ENCODE measurements at regions not wholly inside any gene's neighbourhood (a gene's known extent, or its start where the extent isn't known, plus 50 kb on each side); places are given as distances from the start of the nearest gene placed in this dataset.

DNA sequence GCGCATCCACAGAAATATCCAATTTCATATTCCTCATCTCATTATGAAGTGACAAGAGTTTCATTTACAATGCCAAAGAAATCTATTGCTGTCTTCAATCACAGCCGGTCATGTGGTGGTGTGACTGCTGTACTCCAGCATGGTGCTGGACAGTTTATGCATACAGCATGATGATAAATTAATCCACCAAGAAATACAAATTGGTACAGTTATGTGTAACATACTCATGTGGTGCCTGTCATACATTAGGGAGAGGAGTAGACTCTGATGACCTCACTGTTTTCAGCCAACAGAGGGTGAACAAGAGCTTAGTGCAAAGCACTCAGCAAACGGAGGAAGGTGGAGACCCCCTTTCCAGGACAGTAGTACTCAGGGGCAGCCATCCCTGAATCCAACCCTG is 178.4 kb upstream of the SYNDIG1 start:
- Mint-ChIP-seq H3K27me3 (ENCODE audit: low read depth) (no peaks in the 10 kb centered on the region), H3K36me3 (ENCODE audit: low read depth) (peaks cover 15% of the 10 kb centered on the region), H3K27ac (peak overlapping the region; percentile 89), H3K4me1 (ENCODE audit: low read depth) (peaks cover 28% of the 10 kb centered on the region), H3K9me3 (ENCODE audit: insufficient read depth) (peaks cover 13% of the 10 kb centered on the region), H3K4me3 (no peak overlapping the region)
- ChIA-PET CTCF (interaction anchor here (1.3 kb wide), 1 partner anchor 19 kb away, joined by 4 read pairs; no protein-coding TSS in a partner anchor), POLR2A (interaction anchor here (1.0 kb wide), 1 partner anchor 12 kb away, joined by 3 read pairs; no protein-coding TSS in a partner anchor)
- ATAC-seq (no peak), DNase-seq (no peak)

DNA sequence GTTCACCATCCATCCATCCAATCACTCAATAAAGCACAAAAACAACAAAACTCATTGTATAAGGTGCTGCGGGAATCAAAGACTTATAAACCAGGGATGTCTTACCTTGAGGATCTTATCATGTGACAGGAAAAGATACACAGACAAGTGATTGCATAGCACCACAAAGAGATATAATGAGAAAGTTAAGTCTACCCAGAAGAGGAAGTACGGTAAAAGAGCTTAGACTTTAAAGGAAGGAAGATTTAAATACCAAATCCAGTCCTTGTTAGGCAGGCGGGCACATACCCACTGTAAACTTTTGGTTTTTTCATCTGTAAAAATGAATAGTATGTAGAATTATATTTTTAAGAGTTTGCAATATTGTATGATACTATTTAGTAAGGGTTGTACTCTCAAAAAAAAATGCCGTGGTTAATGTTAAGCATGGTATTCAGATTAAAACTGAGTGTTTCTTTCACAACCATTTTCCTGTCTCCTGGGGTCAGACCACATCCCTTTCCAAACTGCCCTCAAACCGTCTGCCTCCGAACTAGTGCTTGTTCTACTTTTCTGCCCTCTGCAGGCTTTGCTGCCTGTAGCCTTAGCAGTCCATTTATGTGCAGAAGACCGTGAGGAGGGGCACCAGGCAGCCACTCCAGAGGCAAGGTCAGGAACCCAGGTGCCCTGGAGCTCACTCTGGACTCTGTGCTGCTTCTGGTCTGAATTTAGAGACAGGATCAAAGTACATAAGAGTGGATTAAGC is 179.5 kb upstream of the SYNDIG1 start:
- peak; percentile 81 for DNase-seq
- peak overlapping the region; percentile 89 for H3K27ac Mint-ChIP-seq
- peaks cover 28% of the 10 kb centered on the region for H3K4me1 Mint-ChIP-seq (ENCODE audit: low read depth)
- ChIA-PET CTCF (interaction anchor here (0.7 to 1.3 kb wide), 3 partner anchors 10 to 68 kb away, joined by 3 to 4 read pairs (median 3); no protein-coding TSS in a partner anchor), POLR2A (no interaction called here)
- ATAC-seq = peak; percentile 79
- peaks cover 13% of the 10 kb centered on the region for H3K9me3 Mint-ChIP-seq (ENCODE audit: insufficient read depth)
- H3K36me3 Mint-ChIP-seq (ENCODE audit: low read depth) = peaks cover 15% of the 10 kb centered on the region
- H3K27me3 Mint-ChIP-seq (ENCODE audit: low read depth) = no peaks in the 10 kb centered on the region
- peak overlapping the region; percentile 62 for H3K4me3 Mint-ChIP-seq

DNA sequence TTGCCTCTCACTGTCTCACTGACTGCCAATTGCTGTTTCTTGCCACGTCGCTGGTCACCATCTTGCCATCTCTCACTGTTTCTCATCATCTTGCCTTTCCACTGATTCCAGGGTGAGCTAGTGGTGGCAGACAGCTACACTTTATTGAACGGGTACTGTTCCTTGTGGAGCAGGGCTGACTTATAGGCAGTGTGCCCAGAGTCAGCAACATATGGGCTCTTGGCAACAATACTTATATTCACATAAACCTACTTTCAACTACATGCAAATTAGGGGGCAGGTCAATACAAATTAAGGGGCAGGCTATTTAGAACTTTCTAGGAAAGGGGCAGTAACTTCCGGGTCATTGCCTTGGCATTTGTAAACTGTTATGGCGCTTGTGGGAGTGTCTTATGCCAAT is 186.2 kb upstream of the SYNDIG1 start:
- Mint-ChIP-seq H3K27me3 (ENCODE audit: low read depth) (peaks cover 5% of the 10 kb centered on the region), H3K27ac (no peak overlapping the region), H3K4me1 (ENCODE audit: low read depth) (peaks cover under 1% of the 10 kb centered on the region), H3K4me3 (no peak overlapping the region), H3K36me3 (ENCODE audit: low read depth) (peaks cover 4% of the 10 kb centered on the region), H3K9me3 (ENCODE audit: insufficient read depth) (peaks cover 9% of the 10 kb centered on the region)
- ChIA-PET CTCF (no interaction called here), POLR2A (no interaction called here)
- ATAC-seq = no peak
- no peak for DNase-seq

DNA sequence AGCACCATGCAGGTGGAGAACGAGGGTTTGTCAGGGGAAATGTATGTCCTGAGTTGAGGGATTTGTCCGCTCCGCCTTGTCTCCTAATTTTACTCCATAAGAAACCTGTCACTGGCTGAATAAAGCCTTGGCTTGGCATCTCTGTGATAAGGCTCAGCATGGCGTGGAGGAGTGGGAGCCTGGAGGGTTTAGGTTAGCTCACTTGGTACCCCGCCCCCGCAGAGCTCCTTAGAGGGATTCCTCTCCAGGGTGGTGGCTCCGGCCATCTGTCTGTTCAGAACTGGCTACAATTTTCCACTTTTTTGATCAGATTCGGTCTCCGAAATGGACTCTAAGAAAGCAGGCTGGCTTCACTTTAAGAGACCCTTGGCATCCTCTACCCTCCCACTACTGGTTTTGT is 192.2 kb upstream of the SYNDIG1 start:
- ChIA-PET POLR2A (no interaction called here), CTCF (no interaction called here)
- Mint-ChIP-seq H3K27me3 (ENCODE audit: low read depth) (peaks cover 6% of the 10 kb centered on the region), H3K9me3 (ENCODE audit: insufficient read depth) (no peaks in the 10 kb centered on the region), H3K36me3 (ENCODE audit: low read depth) (peaks cover 3% of the 10 kb centered on the region), H3K27ac (no peak overlapping the region), H3K4me1 (ENCODE audit: low read depth) (peaks cover 16% of the 10 kb centered on the region), H3K4me3 (no peak overlapping the region)
- ATAC-seq = no peak
- no peak for DNase-seq

DNA sequence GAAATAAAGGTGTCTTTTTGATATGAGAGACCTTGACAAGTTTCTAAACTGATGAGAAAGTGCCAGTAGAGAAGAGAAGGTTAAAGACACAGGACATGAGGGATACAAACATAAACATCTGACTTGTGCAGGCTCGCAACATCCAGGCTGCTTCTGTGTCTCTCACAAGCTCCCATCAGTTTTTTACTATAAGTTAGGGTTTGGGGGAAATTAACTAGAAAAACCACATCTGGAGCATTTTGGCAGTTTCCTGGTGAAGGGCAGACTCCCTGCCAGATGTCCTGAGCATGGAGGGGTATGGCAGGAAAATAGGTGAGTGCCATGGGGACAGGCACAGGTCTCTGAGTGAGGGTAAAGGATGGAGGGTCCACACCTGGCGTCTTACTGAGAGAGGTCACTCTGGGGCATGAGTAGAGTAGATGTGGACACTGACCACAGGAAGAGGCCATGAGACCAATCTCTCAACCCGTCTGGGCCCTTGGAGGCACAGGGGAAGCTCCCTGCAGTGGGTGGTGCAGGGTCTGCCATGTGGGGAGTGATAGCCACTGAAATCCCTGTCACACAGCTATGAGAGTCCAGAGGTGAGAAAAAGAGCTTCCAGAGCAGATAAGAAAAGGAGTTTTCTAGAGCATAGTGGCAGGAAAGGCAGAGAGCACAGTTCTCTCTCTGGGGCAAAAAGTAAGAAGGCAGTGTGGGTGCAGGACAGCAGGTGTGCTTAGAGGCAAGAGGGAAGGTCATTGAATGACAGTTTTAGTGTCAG is 193.3 kb upstream of the SYNDIG1 start:
- H3K4me3 Mint-ChIP-seq = no peak overlapping the region
- H3K27ac Mint-ChIP-seq = no peak overlapping the region
- CTCF ChIA-PET = no interaction called here
- peaks cover 3% of the 10 kb centered on the region for H3K36me3 Mint-ChIP-seq (ENCODE audit: low read depth)
- POLR2A ChIA-PET = no interaction called here
- ATAC-seq (no peak), DNase-seq (no peak)
- H3K9me3 Mint-ChIP-seq (ENCODE audit: insufficient read depth) = peaks cover 3% of the 10 kb centered on the region
- peaks cover 6% of the 10 kb centered on the region for H3K27me3 Mint-ChIP-seq (ENCODE audit: low read depth)
- peaks cover 16% of the 10 kb centered on the region for H3K4me1 Mint-ChIP-seq (ENCODE audit: low read depth)

DNA sequence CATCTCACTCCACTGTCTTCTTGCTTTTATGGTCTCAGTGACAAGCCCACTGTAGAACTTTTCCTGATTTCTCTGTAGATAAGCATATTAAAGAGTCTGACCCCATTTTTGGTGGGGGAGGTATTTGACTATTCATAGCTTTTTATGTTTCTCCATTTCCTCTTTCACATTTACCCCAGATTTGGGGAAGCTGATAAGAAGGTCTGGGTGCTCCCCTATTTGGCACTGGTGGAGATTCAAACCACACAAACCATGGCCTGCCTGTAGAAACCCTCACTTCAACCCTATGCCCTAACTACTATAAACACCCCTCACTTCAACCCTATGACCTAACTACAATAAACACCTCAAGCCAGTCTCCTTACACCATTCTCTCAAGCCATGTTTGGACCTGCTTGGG is 196.2 kb upstream of the SYNDIG1 start:
- no peak for DNase-seq
- H3K36me3 Mint-ChIP-seq (ENCODE audit: low read depth) = peaks cover 3% of the 10 kb centered on the region
- peaks cover 8% of the 10 kb centered on the region for H3K9me3 Mint-ChIP-seq (ENCODE audit: insufficient read depth)
- POLR2A ChIA-PET = no interaction called here
- H3K27me3 Mint-ChIP-seq (ENCODE audit: low read depth) = peaks cover 6% of the 10 kb centered on the region
- peaks cover 16% of the 10 kb centered on the region for H3K4me1 Mint-ChIP-seq (ENCODE audit: low read depth)
- ATAC-seq = no peak
- H3K4me3 Mint-ChIP-seq = no peak overlapping the region
- H3K27ac Mint-ChIP-seq = peak overlapping the region; percentile 2
- CTCF ChIA-PET = no interaction called here

DNA sequence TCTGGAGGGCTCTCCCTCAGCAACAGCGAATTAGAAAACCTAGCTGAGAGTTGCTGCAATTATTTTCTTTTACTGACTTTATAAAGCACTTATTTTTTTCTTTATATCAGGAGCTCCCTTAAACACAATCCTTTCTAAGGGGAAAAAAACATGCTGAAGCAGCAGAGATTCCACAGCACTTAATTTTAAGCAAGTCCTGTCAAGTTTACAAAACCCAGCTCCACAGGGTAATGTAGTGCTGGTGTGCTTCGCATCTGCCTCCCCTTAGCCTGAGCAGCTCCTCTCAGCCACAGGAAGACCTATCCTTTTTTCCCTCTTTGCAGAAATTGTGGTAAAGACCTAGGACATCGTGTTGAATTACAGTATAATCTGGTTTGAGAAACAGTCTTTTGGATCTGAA is 208.1 kb upstream of the SYNDIG1 start:
- Mint-ChIP-seq H3K4me1 (ENCODE audit: low read depth) (no peaks in the 10 kb centered on the region), H3K27ac (no peak overlapping the region), H3K36me3 (ENCODE audit: low read depth) (no peaks in the 10 kb centered on the region), H3K27me3 (ENCODE audit: low read depth) (peaks cover 5% of the 10 kb centered on the region), H3K4me3 (no peak overlapping the region), H3K9me3 (ENCODE audit: insufficient read depth) (no peaks in the 10 kb centered on the region)
- ATAC-seq (no peak), DNase-seq (no peak)
- CTCF ChIA-PET = no interaction called here
- POLR2A ChIA-PET = no interaction called here

DNA sequence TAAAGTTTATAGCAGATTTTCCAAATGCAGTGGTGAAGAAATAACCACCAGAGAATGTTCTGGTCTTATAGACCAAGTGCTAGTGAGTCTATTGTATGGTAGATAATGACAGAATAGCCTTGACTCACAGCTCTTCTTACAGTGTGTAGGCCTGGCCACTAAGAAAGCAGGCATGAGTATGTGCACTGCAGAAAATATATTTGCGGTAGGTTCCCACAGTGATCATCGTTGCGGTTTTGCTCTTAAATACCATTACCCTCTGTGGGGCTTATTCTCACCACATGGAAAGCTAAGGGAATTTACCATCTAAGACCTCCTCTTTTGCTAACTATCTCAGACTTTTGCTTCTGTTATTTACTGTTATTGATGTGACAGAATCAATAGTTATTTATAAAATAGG is 212.3 kb upstream of the SYNDIG1 start:
- Mint-ChIP-seq H3K36me3 (ENCODE audit: low read depth) (no peaks in the 10 kb centered on the region), H3K4me3 (no peak overlapping the region), H3K27ac (no peak overlapping the region), H3K9me3 (ENCODE audit: insufficient read depth) (no peaks in the 10 kb centered on the region), H3K4me1 (ENCODE audit: low read depth) (no peaks in the 10 kb centered on the region), H3K27me3 (ENCODE audit: low read depth) (no peaks in the 10 kb centered on the region)
- DNase-seq = no peak
- ATAC-seq = no peak
- ChIA-PET POLR2A (interaction anchor here (0.6 kb wide), 1 partner anchor 953 kb away, joined by 3 read pairs; no protein-coding TSS in a partner anchor), CTCF (no interaction called here)

DNA sequence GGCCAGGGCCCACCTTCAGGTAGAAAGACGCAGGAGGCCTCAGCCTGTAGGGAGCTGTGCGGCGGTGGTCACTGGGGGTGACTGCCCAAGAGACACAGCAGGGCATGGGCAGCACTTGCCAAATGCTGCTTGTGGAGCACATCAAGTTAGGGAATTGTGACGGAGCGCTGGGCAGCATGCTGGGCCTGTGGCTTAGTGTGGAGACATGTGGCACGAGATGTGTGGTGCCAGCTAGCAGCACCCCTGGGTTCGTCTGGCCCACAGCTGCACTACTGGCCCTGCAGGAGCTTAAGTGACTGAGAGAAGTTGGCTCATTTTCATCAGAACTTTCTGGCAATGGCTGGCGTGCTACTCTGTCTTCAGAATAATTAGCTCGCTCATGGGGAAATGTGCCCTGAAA is 213.1 kb upstream of the SYNDIG1 start:
- POLR2A ChIA-PET = no interaction called here
- no peak for ATAC-seq
- CTCF ChIA-PET = no interaction called here

DNA sequence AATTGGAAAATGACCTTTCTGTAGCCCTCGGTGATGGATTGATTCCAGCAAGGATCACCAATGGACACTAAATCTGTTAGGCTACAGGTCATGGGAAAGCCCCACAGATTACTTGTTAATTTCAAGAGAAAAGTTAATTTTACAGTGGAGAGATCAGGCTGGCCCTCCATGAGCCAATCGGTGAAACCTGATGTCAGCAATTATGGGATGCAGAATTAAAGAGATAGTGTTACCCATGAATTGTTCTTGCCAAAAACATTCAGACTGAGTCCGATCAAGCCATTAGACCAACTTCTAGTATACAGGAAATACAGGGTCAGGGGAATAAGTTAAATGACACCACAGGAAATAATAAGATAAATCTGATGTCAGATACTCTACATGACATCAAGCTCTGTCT is 214.9 kb upstream of the SYNDIG1 start:
- ChIA-PET CTCF (no interaction called here), POLR2A (no interaction called here)
- no peaks in the 10 kb centered on the region for H3K9me3 Mint-ChIP-seq (ENCODE audit: insufficient read depth)
- no peak overlapping the region for H3K4me3 Mint-ChIP-seq
- DNase-seq = no peak
- H3K27ac Mint-ChIP-seq = no peak overlapping the region
- H3K27me3 Mint-ChIP-seq (ENCODE audit: low read depth) = peaks cover 14% of the 10 kb centered on the region
- no peaks in the 10 kb centered on the region for H3K36me3 Mint-ChIP-seq (ENCODE audit: low read depth)
- no peaks in the 10 kb centered on the region for H3K4me1 Mint-ChIP-seq (ENCODE audit: low read depth)
- ATAC-seq = no peak

More for the DNA sequence above, 213.1 kb upstream of the SYNDIG1 start:
- no peaks in the 10 kb centered on the region for H3K36me3 Mint-ChIP-seq (ENCODE audit: low read depth)
- no peak overlapping the region for H3K27ac Mint-ChIP-seq
- H3K9me3 Mint-ChIP-seq (ENCODE audit: insufficient read depth) = no peaks in the 10 kb centered on the region
- no peak for DNase-seq
- no peaks in the 10 kb centered on the region for H3K4me1 Mint-ChIP-seq (ENCODE audit: low read depth)
- H3K4me3 Mint-ChIP-seq = no peak overlapping the region
- peaks cover 5% of the 10 kb centered on the region for H3K27me3 Mint-ChIP-seq (ENCODE audit: low read depth)

DNA sequence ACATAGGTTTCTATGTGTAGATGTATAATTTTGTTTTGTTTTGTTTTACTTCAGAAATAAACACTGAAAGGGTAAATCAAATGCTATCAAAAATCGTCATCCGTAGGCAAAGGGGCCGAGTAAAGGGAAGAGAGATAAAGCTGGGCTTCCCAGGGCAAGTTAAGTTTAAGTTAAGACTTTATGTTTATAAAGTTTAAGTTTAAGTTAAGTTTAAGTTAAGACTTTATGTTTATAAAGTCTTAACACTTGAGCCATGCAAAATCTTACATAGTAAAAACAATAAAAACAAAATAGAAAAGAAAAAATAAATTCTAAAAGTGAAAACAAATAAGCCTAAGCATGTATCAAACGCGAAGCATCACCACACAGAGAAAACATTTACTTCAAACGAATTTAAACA is 216.1 kb upstream of the SYNDIG1 start:
- CTCF ChIA-PET = no interaction called here
- no peak for DNase-seq
- no peaks in the 10 kb centered on the region for H3K4me1 Mint-ChIP-seq (ENCODE audit: low read depth)
- H3K9me3 Mint-ChIP-seq (ENCODE audit: insufficient read depth) = peaks cover 2% of the 10 kb centered on the region
- POLR2A ChIA-PET = no interaction called here
- no peaks in the 10 kb centered on the region for H3K36me3 Mint-ChIP-seq (ENCODE audit: low read depth)
- H3K27ac Mint-ChIP-seq = no peak overlapping the region
- no peak overlapping the region for H3K4me3 Mint-ChIP-seq
- no peak for ATAC-seq
- H3K27me3 Mint-ChIP-seq (ENCODE audit: low read depth) = peaks cover 15% of the 10 kb centered on the region

DNA sequence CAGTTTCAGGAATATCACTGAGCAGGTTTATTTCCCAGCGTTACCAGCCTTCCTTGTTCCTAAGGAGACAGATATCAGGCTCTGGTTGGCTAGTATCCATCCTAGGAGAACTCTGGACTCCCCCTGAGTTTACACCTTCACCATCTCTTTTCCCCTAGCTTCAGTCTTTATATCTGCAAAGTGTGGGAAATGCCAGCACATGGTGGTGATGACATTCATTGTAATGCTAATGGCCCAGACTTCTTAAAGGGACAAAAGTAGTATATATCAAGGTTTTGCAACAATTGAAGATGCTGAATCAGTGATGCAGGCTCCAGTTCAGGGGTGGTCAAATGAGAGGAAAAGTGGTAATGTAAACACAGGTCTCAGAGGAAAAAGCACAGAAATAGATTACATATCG is 224.3 kb upstream of the SYNDIG1 start:
- CTCF ChIA-PET = no interaction called here
- no peaks in the 10 kb centered on the region for H3K4me1 Mint-ChIP-seq (ENCODE audit: low read depth)
- H3K4me3 Mint-ChIP-seq = no peak overlapping the region

More for the DNA sequence above, 224.3 kb upstream of the SYNDIG1 start:
- ATAC-seq (no peak), DNase-seq (no peak)
- POLR2A ChIA-PET = no interaction called here
- Mint-ChIP-seq H3K9me3 (ENCODE audit: insufficient read depth) (peaks cover 4% of the 10 kb centered on the region), H3K36me3 (ENCODE audit: low read depth) (no peaks in the 10 kb centered on the region), H3K27me3 (ENCODE audit: low read depth) (peaks cover 13% of the 10 kb centered on the region), H3K27ac (no peak overlapping the region)

Measured in activated CD8-positive, alpha-beta T cell treated with anti-CD3 and anti-CD28 coated beads, Interleukin-2, amount 10 ng/mL, durations not matched to agents 7 days and 5 days (primary cell).